ENCODE measurements at regions not wholly inside any gene's neighbourhood (a gene's known extent, or its start where the extent isn't known, plus 50 kb on each side); places are given as distances from the start of the nearest gene placed in this dataset.
A peak's percentile ranks its signal among the peaks of the same experiment; 100 is the strongest.
"Not testable (repeated sequence)": the region's sequence is repeated elsewhere in the genome, so short reads cannot be mapped to it uniquely, and the experiment has no call there.

DNA sequence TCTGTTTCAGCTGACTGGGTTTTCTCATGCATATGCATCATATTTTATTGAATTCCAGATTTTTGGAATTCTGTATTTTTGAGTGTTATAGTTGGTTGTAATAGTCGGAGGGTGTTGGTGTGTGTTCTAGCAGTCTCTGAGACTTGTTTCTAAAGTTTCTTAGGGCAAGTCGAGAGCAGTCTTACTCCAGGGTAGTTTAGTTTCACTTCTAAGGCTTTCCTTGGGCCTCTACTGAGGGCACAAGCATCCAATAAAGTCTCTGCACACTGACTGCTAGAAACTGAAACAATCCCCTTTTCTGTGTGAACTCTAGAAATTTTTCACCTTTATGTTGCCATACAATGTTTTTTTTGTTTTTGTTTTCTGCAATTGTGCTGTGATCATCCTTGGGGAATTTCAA is 663.7 kb upstream of the LRATD1 start:
- no peak for DNase-seq

- no peak for DNase-seq
Measured at GRCh38 chr2:13986119-13986720, 646.3 kb upstream of the LRATD1 start.

DNA sequence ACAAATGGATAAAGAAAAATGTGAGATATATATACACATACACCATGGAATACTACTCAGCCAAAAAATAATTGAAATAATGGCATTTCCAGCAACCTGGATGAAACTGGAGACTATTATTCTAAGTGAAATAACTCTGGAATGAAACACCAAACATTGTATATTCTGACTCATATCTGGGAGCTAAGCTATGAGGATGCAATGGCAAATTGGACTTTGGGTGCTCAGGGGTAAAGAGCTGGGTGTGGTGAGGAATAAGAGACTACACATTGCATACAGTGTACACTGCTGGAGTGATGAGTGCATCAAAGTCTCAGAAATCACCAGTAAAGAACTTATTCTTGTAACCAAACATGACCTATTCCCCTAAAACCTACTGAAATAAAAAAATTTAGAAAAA is 636.0 kb upstream of the LRATD1 start:
- DNase-seq: no peak

- DNase-seq: no peak
Measured at GRCh38 chr2:14011190-14011589, 621.3 kb upstream of the LRATD1 start.

DNA sequence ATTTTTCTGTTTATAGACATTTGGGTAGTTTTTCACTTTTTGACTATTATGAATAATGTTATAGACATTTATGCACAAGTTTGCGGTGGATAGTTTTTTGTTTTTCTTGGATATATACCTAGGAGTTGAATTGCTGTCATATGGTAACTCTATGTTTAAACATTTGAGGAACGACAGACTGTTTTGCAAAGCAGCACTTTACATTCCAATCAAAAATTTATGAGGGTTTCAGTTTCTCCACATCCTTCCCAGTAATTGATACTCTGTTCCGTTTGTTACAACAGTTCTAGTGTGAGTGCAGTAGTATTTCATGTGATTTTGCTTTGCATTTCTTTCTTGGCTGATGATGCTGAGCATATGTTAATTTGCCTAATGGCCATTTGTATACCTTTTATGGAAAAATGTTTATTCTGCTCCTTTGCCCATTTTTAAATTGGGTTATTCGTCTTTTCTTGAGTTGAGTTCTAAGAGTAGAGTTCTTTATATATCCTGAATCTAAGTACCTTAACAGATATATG is 617.3 kb upstream of the LRATD1 start:
- no peak for DNase-seq

GRCh38 chr2:14016289-14016955 is 616.1 kb upstream of the LRATD1 start:
- DNase-seq: no peak

DNA sequence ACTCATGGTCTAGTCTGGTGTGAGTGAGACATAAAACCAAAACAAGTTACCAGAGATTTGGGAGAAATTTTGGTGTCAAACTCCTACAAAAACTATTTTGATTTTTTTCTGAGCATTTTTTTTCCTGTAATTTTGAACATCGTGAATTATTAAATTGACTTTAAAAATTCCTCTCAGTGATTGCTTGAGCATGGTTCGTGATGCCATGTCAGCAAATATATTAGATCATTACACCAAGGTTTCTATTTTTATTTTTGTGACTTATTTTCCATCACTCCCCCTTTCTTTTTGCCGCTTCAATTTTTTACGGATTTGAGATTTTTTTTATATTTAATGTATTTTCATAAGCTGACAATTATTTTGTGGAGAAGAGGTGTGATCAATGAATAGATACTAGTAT is 613.9 kb upstream of the LRATD1 start:
- no peak for DNase-seq

DNA sequence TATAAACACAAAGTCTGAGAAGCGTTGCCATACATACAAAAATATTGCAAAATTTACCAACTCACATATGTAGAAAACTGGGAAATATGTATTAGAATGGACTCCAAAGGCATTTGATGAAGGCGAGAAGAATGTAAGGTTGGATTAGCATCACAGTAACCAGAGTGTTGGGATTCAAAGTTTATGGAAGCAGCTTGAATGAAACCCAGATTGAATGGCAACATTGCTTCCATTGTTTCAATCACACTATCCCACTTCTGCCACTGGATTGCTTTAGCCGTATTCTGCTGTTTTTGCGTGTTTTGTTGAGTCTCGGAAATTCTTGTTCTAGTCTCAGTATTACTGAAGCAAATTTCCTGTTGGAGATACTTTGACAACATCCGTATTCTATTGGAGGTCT is 609.0 kb upstream of the LRATD1 start:
- no peak for DNase-seq

DNA sequence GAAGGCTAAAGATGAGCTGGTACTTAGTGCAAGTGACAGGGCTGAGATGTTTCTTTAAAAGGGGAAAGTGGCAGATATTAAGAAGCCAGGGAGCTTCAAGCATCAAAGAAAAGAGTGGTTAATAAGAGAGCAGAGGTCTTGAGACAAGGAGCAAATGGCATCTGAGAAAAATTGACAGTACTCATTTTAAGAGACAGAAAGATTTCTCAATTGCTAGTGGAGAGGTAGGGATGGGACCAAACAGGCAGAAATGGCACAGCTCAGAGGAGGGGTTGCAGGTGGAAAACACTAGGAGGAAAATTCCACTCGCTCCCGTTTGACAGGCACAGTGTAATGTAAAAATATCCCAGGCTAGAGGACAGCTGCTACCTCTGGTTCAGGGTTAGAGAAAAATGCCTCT is 593.4 kb upstream of the LRATD1 start:
- DNase-seq: peak; percentile 70

GRCh38 chr2:14047491-14047890 is 585.0 kb upstream of the LRATD1 start:
- DNase-seq: no peak

GRCh38 chr2:14051401-14051800 is 581.1 kb upstream of the LRATD1 start:
- DNase-seq: no peak

DNA sequence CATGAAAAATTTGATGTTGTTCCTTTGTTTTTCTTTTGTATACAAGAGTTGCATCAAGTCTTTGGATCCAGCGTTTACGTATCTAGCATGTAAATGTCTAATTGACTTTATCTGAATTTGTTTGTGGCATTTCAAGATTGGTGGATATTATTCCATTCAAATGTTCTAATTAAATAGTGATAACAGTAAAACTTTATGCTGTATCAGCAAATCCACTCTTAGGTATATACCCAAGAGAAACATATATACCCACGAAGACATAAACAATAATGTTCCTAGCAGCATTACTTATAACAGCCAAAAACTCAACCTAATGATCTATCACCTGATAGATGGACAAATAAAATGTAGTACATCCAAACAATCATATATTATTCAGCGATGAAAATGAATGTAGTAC is 579.4 kb upstream of the LRATD1 start:
- no peak for DNase-seq

GRCh38 chr2:14064346-14064745 is 568.2 kb upstream of the LRATD1 start:
- no peak for DNase-seq

DNA sequence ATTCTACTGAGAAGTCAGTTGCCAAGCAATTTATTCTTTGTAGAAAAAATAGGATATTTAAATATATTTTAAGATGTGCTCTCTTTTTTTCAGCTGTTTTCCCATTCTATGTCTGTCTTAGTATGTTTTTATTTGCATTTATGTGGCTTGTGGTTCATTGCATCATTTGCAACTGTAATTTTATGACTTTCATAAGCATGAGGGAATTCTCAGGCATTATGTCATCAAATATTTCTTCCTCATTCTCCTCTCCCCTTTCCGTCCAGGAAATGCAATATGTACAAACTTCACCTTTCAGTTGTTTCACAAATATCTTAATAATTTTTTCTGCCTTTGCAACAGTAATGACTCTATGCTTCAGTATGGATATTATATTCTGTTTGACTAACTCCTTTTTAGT is 560.2 kb upstream of the LRATD1 start:
- DNase-seq: no peak

GRCh38 chr2:14074691-14075090 is 557.8 kb upstream of the LRATD1 start:
- DNase-seq: no peak

- DNase-seq: no peak
Measured at GRCh38 chr2:14079576-14079975, 552.9 kb upstream of the LRATD1 start.

DNA sequence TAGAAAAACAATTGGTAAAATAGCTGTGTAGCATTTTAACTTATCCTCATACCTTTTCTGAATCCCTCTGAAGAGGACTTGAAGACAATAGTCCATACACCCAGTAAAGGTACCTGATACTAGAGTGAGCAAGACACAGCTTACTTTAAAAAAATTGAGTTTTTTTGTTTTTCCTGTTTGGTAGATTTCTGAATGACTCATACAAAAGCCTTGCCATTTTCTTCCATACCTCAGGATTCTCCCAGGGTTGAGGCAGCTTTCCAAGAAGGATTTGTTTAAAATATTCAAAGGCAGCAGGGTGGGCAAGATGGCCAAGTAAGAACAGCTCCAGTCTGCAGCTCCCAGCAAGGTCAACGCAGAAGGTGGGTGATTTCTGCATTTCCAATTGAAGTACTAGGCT is 551.0 kb upstream of the LRATD1 start:
- no peak for DNase-seq

- no peak for DNase-seq
Measured at GRCh38 chr2:14082640-14083039, 549.9 kb upstream of the LRATD1 start.

DNA sequence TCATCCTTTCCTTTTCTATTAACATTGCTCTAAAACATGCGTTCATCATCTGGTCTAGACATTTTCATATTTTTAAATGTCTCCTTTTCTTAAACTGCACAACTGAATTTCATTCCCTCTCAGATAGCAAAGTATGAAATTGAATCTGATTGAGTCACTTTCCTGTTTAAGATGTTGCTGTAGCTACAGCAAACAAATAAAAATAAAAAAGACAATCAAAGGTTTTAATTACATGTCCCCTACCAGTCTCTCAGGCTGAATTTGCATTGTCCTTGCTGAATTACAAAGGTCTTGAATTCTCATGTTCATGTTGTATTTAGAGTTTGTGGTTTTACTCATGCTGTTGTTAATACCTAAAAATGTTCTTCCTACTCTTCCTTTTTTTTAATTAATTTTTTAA is 537.9 kb upstream of the LRATD1 start:
- no peak for DNase-seq

GRCh38 chr2:14099101-14099500 is 533.4 kb upstream of the LRATD1 start:
- not testable (repeated sequence) for DNase-seq

DNA sequence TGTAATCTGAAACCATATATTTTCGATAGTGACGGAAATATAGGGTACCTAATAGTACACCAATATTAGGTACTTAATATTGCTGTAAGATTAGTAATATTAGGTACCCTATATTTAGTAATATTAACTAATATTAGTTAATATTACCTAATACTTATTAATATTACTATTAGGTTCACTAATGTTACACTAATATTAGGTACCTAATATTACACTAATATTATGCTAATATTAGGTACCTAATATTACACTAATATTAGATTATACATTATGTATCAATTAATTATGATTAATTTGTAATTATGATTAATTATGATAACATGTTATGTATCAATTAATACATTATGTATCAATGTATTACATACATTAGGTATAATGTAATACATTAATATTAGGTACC is 518.2 kb upstream of the LRATD1 start:
- no peak for DNase-seq

- DNase-seq: no peak
Measured at GRCh38 chr2:14120376-14120775, 512.1 kb upstream of the LRATD1 start.

- no peak for DNase-seq
Measured at GRCh38 chr2:14123436-14124103, 508.9 kb upstream of the LRATD1 start.

DNA sequence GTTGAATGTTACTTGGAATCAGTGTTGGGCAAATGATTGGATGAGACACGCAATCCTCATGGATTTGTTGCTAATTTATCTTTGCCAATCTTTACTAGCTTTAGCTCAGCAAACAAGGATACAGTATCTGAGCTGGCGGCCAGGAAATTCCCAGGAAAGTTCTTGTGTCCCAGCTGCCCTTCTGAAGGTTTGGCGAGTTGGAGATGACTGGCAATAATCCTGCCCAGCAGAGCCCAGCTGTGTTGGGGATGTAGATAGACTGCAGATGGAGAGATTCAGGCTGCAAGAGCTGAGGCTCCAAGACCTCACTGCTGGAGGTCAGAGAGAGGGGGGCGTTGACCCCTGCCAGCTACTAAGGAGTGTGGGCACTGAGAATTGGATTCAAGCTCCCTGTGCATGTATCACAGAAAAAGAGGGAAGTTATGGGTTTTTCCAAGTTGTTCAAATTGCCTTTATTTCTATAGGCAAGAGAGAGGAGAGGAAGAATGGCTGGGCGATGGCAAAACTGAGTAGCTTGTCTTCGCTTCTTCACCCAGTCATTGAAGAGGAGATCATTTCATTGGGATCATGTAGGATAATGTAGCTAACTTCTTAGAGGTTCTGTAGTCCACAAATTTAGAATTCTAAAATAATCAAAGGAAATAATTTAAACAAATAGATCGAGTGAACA is 506.8 kb upstream of the LRATD1 start:
- no peak for DNase-seq
